ENCODE measurements at regions not wholly inside any gene's neighbourhood (a gene's known extent, or its start where the extent isn't known, plus 50 kb on each side); places are given as distances from the start of the nearest gene placed in this dataset.

DNA sequence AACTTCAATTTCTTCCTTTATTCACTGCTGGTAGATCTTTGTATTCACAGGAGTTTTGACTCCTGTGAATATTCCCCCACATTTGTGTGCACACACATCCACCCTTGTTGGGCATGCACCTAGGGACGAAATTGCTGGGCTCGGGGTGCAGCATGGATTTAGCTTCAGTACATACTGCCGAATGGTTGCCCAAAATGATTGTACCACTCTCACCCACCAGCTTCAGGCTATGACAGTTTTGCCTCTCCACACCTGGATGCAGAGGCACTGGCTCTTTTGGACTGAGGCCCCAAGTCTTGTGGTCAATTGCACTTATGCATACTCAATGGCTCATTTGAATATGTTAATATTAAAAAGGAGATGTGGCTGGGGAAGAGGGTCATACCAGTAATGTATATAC, 65.1 kb upstream of the ODC1 start:
- Mint-ChIP-seq H3K4me3 (no peak overlapping the region), H3K27me3 (peaks cover 0 to 1% of the 10 kb centered on the region in 2 donors), H3K4me1 (no peaks in the 10 kb centered on the region), H3K9me3 (peaks cover 7 to 33% (median 27%) of the 10 kb centered on the region in 8 donors), H3K27ac (no peak overlapping the region), H3K36me3 (peaks cover 5 to 15% of the 10 kb centered on the region in 2 donors)
- intact Hi-C loops (cut with micrococcal nuclease), result no loop called here
- DNase-seq, result no peak
- Histone ChIP-seq H3K27ac (ENCODE audit: low read depth, low read length) (no peak overlapping the region), H3K27me3 (ENCODE audit: insufficient read depth, low read length) (no peaks in the 10 kb centered on the region), H3K4me3 (ENCODE audit: low read length in 2 of 2) (no peak overlapping the region), H3K4me1 (ENCODE audit: insufficient read depth, low read length) (no peaks in the 10 kb centered on the region), H3K36me3 (ENCODE audit: insufficient read depth, low read length) (no peaks in the 10 kb centered on the region), H3K9me3 (ENCODE audit: control insufficient read depth in 1 of 2, low read length in 2 of 2) (peaks cover 0 to 4% of the 10 kb centered on the region in 2 donors)
- POLR2A ChIA-PET (ENCODE audit: partially characterized antibody), result no interaction called here
- CTCF ChIA-PET (ENCODE audit: partially characterized antibody), result no interaction called here

DNA sequence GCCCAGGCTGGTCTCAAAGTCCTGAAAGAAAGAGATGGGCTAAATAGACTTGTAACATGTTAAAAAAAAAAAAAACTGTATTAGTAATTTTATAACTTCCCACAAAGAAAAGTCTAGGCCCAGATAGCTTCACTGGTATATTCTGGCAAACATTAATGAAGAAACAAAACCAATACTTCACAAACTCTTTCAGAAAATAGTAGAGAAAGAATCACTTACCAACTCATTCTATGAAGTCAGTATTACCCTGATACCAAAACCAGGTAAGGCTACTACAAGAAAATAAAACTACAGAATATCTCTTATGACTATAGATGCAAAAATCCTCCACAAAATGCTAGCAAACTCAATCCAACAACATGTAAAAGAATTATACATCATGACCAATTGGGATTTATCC, 59.9 kb upstream of the ODC1 start:
- Mint-ChIP-seq H3K27ac (no peak overlapping the region), H3K4me3 (no peak overlapping the region), H3K4me1 (no peaks in the 10 kb centered on the region), H3K27me3 (peaks cover 0 to 1% of the 10 kb centered on the region in 2 donors), H3K9me3 (no peaks in the 10 kb centered on the region), H3K36me3 (no peaks in the 10 kb centered on the region)
- intact Hi-C loops (cut with micrococcal nuclease), result no loop called here
- Histone ChIP-seq H3K9me3 (ENCODE audit: control insufficient read depth in 1 of 2, low read length in 2 of 2) (no peaks in the 10 kb centered on the region), H3K27me3 (ENCODE audit: insufficient read depth, low read length) (no peaks in the 10 kb centered on the region), H3K27ac (ENCODE audit: low read depth, low read length) (no peak overlapping the region), H3K4me1 (ENCODE audit: insufficient read depth, low read length) (no peaks in the 10 kb centered on the region), H3K4me3 (ENCODE audit: low read length in 2 of 2) (no peak overlapping the region), H3K36me3 (ENCODE audit: insufficient read depth, low read length) (no peaks in the 10 kb centered on the region)
- ChIA-PET POLR2A (ENCODE audit: partially characterized antibody) (no interaction called here), CTCF (ENCODE audit: partially characterized antibody) (no interaction called here)
- no peak for DNase-seq

DNA sequence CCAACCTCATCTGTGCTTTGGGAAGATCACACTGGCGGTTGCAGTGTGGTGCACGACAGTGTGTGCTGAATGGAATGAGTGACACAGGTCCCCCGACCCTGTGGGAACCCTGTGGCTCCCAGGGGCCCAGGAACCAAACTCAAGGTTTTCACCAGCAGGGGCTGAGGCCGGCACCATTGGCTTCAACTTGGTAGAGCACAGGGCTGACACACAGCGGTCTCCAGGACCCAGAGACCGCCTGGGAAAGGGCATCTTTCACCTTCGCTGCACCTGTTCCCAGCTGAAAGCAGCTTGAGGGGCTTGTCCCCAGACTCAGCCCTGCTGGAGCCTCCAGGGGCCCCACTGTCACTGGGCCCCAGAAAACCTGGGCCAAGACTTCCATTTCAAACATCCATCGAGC, 59.0 kb upstream of the ODC1 start:
- intact Hi-C loops (cut with micrococcal nuclease), result no loop called here
- Mint-ChIP-seq H3K4me1 (no peaks in the 10 kb centered on the region), H3K36me3 (no peaks in the 10 kb centered on the region), H3K4me3 (no peak overlapping the region), H3K27me3 (peaks cover 3 to 5% of the 10 kb centered on the region in 2 donors), H3K27ac (no peak overlapping the region), H3K9me3 (no peaks in the 10 kb centered on the region)
- no peak overlapping the region for H3K4me3 ChIP-seq (ENCODE audit: low read length in 2 of 2)
- H3K4me1 ChIP-seq (ENCODE audit: insufficient read depth, low read length), result no peaks in the 10 kb centered on the region
- CTCF ChIA-PET (ENCODE audit: partially characterized antibody), result no interaction called here
- no peak overlapping the region for H3K27ac ChIP-seq (ENCODE audit: low read depth, low read length)
- no peaks in the 10 kb centered on the region for H3K9me3 ChIP-seq (ENCODE audit: control insufficient read depth in 1 of 2, low read length in 2 of 2)
- DNase-seq, result no peak
- no peaks in the 10 kb centered on the region for H3K27me3 ChIP-seq (ENCODE audit: insufficient read depth, low read length)
- H3K36me3 ChIP-seq (ENCODE audit: insufficient read depth, low read length), result no peaks in the 10 kb centered on the region
- POLR2A ChIA-PET (ENCODE audit: partially characterized antibody), result no interaction called here

DNA sequence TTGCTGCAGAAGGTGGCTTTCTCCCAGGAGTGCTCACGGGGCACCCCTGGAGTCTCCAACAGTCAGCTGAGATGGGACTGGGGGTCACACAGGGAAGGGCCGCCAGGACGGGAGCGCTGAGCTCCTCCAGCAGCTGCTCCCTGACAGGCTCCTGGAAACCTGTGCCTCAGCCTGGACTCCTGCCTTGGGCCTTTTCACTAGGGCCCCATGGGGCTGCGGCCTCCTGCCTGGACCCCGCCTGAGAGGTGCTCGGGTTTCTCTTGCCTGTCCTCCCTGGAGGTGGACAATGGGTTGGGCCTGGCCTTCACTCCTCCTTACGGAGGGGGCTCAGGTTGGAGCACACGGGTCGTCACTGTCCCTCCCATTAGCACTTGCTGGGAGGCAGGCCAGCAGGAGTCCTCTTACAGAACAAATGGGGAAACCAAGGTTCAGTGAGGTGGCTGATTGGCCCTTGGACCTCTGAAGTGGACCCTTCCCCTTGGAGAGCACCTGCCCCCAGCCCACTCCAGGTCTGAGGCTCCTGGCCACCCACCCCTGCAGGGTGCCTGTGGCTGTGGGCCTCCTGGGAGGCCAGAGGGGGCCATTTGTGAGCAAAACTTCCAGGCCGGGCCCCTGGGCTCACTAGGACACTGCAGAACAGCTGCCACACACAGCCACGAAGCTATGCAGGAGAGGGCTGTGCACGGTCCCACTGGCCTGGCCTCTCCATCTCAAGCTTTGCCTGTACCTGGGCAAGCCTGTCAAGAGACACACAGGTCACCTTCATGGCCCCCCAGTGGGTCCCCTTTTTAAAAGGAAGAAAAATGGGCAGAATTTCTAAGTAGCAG, 57.1 kb upstream of the ODC1 start:
- no peak overlapping the region for H3K27ac ChIP-seq (ENCODE audit: low read depth, low read length)
- H3K4me1 ChIP-seq (ENCODE audit: insufficient read depth, low read length), result no peaks in the 10 kb centered on the region
- ChIA-PET CTCF (ENCODE audit: partially characterized antibody) (interaction anchor here (1.1 to 1.5 kb wide), 2 partner anchors 12 to 70 kb away, joined by 3 read pairs; no protein-coding TSS in a partner anchor), POLR2A (ENCODE audit: partially characterized antibody) (no interaction called here)
- no peaks in the 10 kb centered on the region for H3K36me3 ChIP-seq (ENCODE audit: insufficient read depth, low read length)
- H3K4me3 Mint-ChIP-seq, result no peak overlapping the region
- intact Hi-C loops (cut with micrococcal nuclease), result no loop called here
- no peaks in the 10 kb centered on the region for H3K9me3 ChIP-seq (ENCODE audit: control insufficient read depth in 1 of 2, low read length in 2 of 2)
- no peaks in the 10 kb centered on the region for H3K4me1 Mint-ChIP-seq
- no peak overlapping the region for H3K27ac Mint-ChIP-seq
- DNase-seq, result no peak
- no peaks in the 10 kb centered on the region for H3K9me3 Mint-ChIP-seq
- H3K36me3 Mint-ChIP-seq, result no peaks in the 10 kb centered on the region
- no peak overlapping the region for H3K4me3 ChIP-seq (ENCODE audit: low read length in 2 of 2)
- H3K27me3 Mint-ChIP-seq, result peaks cover 5 to 7% of the 10 kb centered on the region in 2 donors
- no peaks in the 10 kb centered on the region for H3K27me3 ChIP-seq (ENCODE audit: insufficient read depth, low read length)

DNA sequence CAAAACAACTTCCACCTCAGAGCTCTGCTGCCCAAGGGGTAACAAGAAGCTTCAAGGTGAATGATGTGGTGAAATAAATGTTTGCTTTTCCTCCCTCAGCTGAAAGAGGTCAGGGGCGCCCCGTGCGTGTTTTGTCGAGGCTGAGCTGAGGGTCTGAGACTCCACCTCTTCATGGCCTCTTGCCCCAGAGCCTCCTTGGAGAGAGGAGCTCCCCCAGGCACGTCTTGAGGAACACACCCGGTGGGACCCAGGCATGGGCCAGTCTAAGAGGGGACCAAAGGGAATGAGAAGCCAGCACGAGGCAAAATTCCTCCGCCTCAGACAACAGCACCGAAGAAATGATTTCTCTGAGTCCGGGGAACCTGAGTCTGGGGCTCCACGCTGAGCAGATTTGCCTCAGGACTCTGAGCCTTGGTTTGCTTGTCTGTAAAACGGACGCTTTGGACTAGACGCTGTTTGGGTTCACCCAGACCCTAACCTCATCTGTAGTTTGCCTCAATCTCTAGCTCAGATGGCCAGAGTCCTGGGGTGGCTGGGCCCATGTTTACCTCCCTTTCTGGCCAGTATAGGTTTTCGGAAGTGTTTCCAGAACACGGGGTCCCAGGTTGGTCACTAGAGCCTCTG, 56.4 kb upstream of the ODC1 start:
- CTCF ChIA-PET (ENCODE audit: partially characterized antibody), result interaction anchor here (0.9 to 1.5 kb wide), 3 partner anchors 10 to 69 kb away, joined by 3 to 5 read pairs (median 3); no protein-coding TSS in a partner anchor
- no peak for DNase-seq
- no peak overlapping the region for H3K27ac Mint-ChIP-seq
- Histone ChIP-seq H3K4me3 (ENCODE audit: low read length in 2 of 2) (no peak overlapping the region), H3K27ac (ENCODE audit: low read depth, low read length) (no peak overlapping the region), H3K36me3 (ENCODE audit: insufficient read depth, low read length) (no peaks in the 10 kb centered on the region), H3K4me1 (ENCODE audit: insufficient read depth, low read length) (no peaks in the 10 kb centered on the region), H3K27me3 (ENCODE audit: insufficient read depth, low read length) (no peaks in the 10 kb centered on the region), H3K9me3 (ENCODE audit: control insufficient read depth in 1 of 2, low read length in 2 of 2) (no peaks in the 10 kb centered on the region)
- no peaks in the 10 kb centered on the region for H3K36me3 Mint-ChIP-seq
- H3K4me1 Mint-ChIP-seq, result no peaks in the 10 kb centered on the region
- peaks cover 5 to 7% of the 10 kb centered on the region in 2 donors for H3K27me3 Mint-ChIP-seq
- H3K9me3 Mint-ChIP-seq, result no peaks in the 10 kb centered on the region
- POLR2A ChIA-PET (ENCODE audit: partially characterized antibody), result no interaction called here
- intact Hi-C loops (cut with micrococcal nuclease), result no loop called here
- H3K4me3 Mint-ChIP-seq, result no peak overlapping the region

DNA sequence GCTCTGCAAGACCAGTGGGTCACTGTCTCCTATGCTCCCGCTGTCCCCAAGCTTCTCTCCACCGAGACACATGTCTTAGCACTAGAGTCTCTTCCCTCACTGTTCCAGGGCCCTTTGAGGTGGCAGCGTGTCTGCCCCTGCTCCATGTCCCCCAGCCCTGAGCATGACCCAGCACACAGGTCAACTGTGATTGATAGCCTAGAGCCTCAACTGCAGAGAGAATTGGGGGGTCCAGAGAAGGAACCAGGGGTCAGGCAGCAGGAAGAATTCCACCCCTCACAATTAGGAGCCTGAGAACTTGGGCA, 54.6 kb upstream of the ODC1 start:
- no peaks in the 10 kb centered on the region for H3K9me3 ChIP-seq (ENCODE audit: control insufficient read depth in 1 of 2, low read length in 2 of 2)
- H3K4me3 ChIP-seq (ENCODE audit: low read length in 2 of 2), result no peak overlapping the region
- peaks cover 6 to 12% of the 10 kb centered on the region in 2 donors for H3K27me3 Mint-ChIP-seq
- peaks cover 3 to 7% (median 4%) of the 10 kb centered on the region in 4 donors for H3K4me1 Mint-ChIP-seq
- H3K4me3 Mint-ChIP-seq, result no peak overlapping the region
- H3K9me3 Mint-ChIP-seq, result no peaks in the 10 kb centered on the region
- H3K36me3 ChIP-seq (ENCODE audit: insufficient read depth, low read length), result no peaks in the 10 kb centered on the region
- intact Hi-C loops (cut with micrococcal nuclease), result no loop called here
- no peak for DNase-seq
- peak overlapping the region in 3 of 7 donors; percentile 19 to 62 (median 27) for H3K27ac Mint-ChIP-seq
- POLR2A ChIA-PET (ENCODE audit: partially characterized antibody), result no interaction called here
- no peaks in the 10 kb centered on the region for H3K36me3 Mint-ChIP-seq
- no peaks in the 10 kb centered on the region for H3K27me3 ChIP-seq (ENCODE audit: insufficient read depth, low read length)
- H3K4me1 ChIP-seq (ENCODE audit: insufficient read depth, low read length), result peaks cover under 1% of the 10 kb centered on the region
- H3K27ac ChIP-seq (ENCODE audit: low read depth, low read length), result no peak overlapping the region
- CTCF ChIA-PET (ENCODE audit: partially characterized antibody), result interaction anchor here (0.6 kb wide), 1 partner anchor 11 kb away, joined by 3 read pairs; no protein-coding TSS in a partner anchor

DNA sequence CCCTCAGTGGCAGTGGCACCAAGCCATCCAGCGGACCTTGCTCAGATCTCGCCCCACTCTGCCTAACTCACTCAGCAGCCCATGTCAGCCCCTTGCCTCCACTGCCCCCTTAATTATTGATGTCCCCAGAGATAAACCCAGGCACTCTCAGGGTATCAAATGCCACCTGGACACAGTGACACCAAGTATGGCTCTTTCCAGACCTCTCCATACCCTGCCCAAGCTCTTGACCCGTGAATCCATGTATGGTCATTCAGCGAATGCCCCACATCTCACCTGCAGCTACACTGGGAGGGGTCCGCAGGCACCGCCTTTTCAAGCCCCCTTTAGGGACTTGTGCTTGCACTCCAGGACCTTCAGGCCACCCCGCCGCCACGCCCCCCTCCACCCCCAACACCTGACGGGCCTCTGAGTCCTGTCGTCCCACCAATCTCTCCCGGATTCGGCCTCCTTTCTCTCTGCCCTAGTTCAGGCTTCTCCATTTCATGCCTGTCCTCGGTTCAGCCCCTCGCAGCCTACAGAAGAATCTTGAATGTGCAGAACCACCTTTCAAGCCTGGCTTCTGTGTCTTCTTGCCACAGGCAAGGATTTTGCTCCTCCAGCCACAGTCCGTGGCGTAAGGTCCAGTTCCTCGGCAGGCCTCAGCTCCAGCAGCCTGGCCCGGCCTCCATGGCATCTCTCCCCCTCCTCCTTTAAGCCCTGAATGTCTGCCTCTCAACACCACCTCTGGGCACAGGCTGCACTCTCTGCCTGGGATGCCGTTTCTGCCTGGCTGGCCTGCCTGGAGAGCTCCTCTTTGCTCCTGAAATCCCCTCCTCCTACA, 54.1 kb upstream of the ODC1 start:
- peaks cover 6 to 13% of the 10 kb centered on the region in 2 donors for H3K27me3 Mint-ChIP-seq
- DNase-seq, result no peak
- H3K4me1 ChIP-seq (ENCODE audit: insufficient read depth, low read length), result peaks cover 3% of the 10 kb centered on the region
- CTCF ChIA-PET (ENCODE audit: partially characterized antibody), result interaction anchor here (0.6 kb wide), 1 partner anchor 12 kb away, joined by 3 read pairs; no protein-coding TSS in a partner anchor
- intact Hi-C loops (cut with micrococcal nuclease), result no loop called here
- POLR2A ChIA-PET (ENCODE audit: partially characterized antibody), result no interaction called here
- H3K27me3 ChIP-seq (ENCODE audit: insufficient read depth, low read length), result no peaks in the 10 kb centered on the region
- no peaks in the 10 kb centered on the region for H3K36me3 ChIP-seq (ENCODE audit: insufficient read depth, low read length)
- H3K9me3 ChIP-seq (ENCODE audit: control insufficient read depth in 1 of 2, low read length in 2 of 2), result no peaks in the 10 kb centered on the region
- H3K36me3 Mint-ChIP-seq, result no peaks in the 10 kb centered on the region
- H3K27ac Mint-ChIP-seq, result peak overlapping the region in 4 of 7 donors; percentile 19 to 66 (median 44)
- H3K4me1 Mint-ChIP-seq, result peaks cover 3 to 13% (median 4%) of the 10 kb centered on the region in 4 donors
- H3K27ac ChIP-seq (ENCODE audit: low read depth, low read length), result no peak overlapping the region
- H3K4me3 Mint-ChIP-seq, result no peak overlapping the region
- no peak overlapping the region for H3K4me3 ChIP-seq (ENCODE audit: low read length in 2 of 2)
- no peaks in the 10 kb centered on the region for H3K9me3 Mint-ChIP-seq

All from CD4-positive, alpha-beta memory T cell (primary cell).